NCI-H2107 (cell line): ENCODE measurements at regions not wholly inside any gene's neighbourhood (a gene's known extent, or its start where the extent isn't known, plus 50 kb on each side); places are given as distances from the start of the nearest gene placed in this dataset.

ENCODE experiments used
- DNase-seq: peaks from one replicate; lab custom pipeline; 2025; lab: John Stamatoyannopoulos, UW

GRCh38 chr1:99163671-99164070 lies 100.6 kb upstream of the PLPPR4 start:
- no peak for DNase-seq

- DNase-seq = no peak
Observed at GRCh38 chr1:99170516-99170915, 93.8 kb upstream of the PLPPR4 start.

- DNase-seq = no peak
Observed at GRCh38 chr1:99171184-99171813, 93.0 kb upstream of the PLPPR4 start.

- no peak for DNase-seq
Observed at GRCh38 chr1:99173282-99173681, 91.0 kb upstream of the PLPPR4 start.

GRCh38 chr1:99173900-99174299 lies 90.4 kb upstream of the PLPPR4 start:
- DNase-seq = no peak

GRCh38 chr1:99176753-99177152 lies 87.5 kb upstream of the PLPPR4 start:
- no peak for DNase-seq

- no peak for DNase-seq
Observed at GRCh38 chr1:99177465-99177864, 86.8 kb upstream of the PLPPR4 start.

- DNase-seq = peak; percentile 74
Observed at GRCh38 chr1:99180343-99180808, 83.9 kb upstream of the PLPPR4 start.

GRCh38 chr1:99180915-99181314 lies 83.4 kb upstream of the PLPPR4 start:
- no peak for DNase-seq

- DNase-seq = no peak
Observed at GRCh38 chr1:99181892-99182291, 82.4 kb upstream of the PLPPR4 start.

GRCh38 chr1:99185196-99185595 lies 79.1 kb upstream of the PLPPR4 start:
- DNase-seq = no peak

GRCh38 chr1:99193431-99193830 lies 70.9 kb upstream of the PLPPR4 start:
- no peak for DNase-seq

GRCh38 chr1:99198393-99198792 lies 65.9 kb upstream of the PLPPR4 start:
- no peak for DNase-seq

- no peak for DNase-seq
Observed at GRCh38 chr1:99207216-99207615, 57.1 kb upstream of the PLPPR4 start.
